ENCODE measurements at regions not wholly inside any gene's neighbourhood (a gene's known extent, or its start where the extent isn't known, plus 50 kb on each side); places are given as distances from the start of the nearest gene placed in this dataset.

DNA sequence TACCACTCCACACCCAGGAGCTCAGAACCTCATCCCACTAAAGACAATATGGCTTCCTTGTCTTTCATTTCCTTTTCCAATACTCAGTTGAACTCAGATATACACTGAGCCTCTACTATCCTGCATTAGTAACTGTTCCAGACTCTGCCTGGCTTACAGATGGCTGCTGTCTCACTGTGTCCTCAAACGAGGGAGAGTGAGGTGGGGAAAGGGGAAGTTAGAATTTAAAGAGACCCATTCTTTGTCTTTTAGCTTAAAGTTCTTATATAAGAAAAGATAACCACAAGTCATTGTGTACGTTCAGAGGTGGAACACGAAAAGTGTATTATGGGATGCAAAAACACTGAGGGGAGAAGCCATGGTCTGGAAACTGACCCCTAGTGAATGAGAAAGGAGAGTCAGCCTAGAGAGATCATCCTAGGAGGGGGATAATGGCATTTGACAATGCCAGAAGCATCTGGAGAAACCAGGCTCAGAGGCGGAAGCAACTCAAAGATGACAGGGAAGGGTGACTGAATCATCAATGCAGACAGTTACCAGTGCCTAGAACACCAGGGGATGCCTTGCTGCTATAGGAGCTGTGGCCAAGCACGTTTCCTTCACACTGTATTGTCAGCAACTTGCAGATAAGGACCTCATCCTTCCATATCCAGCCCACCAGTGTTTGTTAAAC lies 170.7 kb downstream of the CYRIA start:
- 89% methylated on average over 5 of the region's 5 CpGs; no CpG with 5 or more reads in 1 of the 2 experiments for WGBS, 2 experiments (ENCODE audit: extremely low coverage in 1 of 2, insufficient coverage in 1 of 2, insufficient read length in 1 of 2, insufficient replicate concordance in 2 of 2, low coverage in 1 of 2, low lambda C conversion rate in 2 of 2, missing lambda C conversion rate in 1 of 2)
- CTCF ChIA-PET (ENCODE audit: partially characterized antibody) = interaction anchor here (0.7 to 4.7 kb wide), 3 partner anchors 13 to 78 kb away, joined by 3 to 31 read pairs (median 3); no protein-coding TSS in a partner anchor
- no peak overlapping the region for H3K9ac ChIP-seq (replicated peaks in 1 of 4; ENCODE audit: extremely low read depth in 1 of 4, low read depth in 3 of 4, low read length in 3 of 4)

More for the DNA sequence above, 170.7 kb downstream of the CYRIA start:
- Histone ChIP-seq H3K36me3 (ENCODE audit: control insufficient read depth in 2 of 4, insufficient read depth in 4 of 4, low read length in 3 of 4) (no peaks in the 10 kb centered on the region), H2BK120ac (replicated peaks; ENCODE audit: low read depth, low read length) (no peak overlapping the region), H3K79me2 (ENCODE audit: control insufficient read depth in 1 of 2, insufficient read depth in 2 of 2, low read length in 2 of 2) (no peaks in the 10 kb centered on the region), H3K23ac (ENCODE audit: insufficient read length) (no peak overlapping the region), H2BK15ac (ENCODE audit: low read length) (no peak overlapping the region), H3K27ac (ENCODE audit: low read depth, low read length) (no peak overlapping the region), H4K91ac (replicated peaks; ENCODE audit: insufficient read length, low read length) (no peak overlapping the region), H3K9me3 (ENCODE audit: insufficient read depth in 2 of 2, low read depth in 1 of 2, low read length in 1 of 2) (no peaks in the 10 kb centered on the region), H2BK20ac (ENCODE audit: low read length) (no peak overlapping the region), H3K14ac (ENCODE audit: insufficient read length) (no peak overlapping the region), H2BK5ac (ENCODE audit: low read depth, low read length) (no peak overlapping the region), H3K27me3 (replicated peaks in 1 of 4; ENCODE audit: control insufficient read depth in 3 of 4, extremely low read depth in 1 of 4, insufficient read depth in 3 of 4, low read length in 3 of 4) (no peaks in the 10 kb centered on the region), H3K18ac (ENCODE audit: extremely low read depth, low read length) (no peak overlapping the region), H4K5ac (ENCODE audit: insufficient read length, low read depth, low read length) (no peak overlapping the region), H3K79me1 (ENCODE audit: low read depth, low read length) (no peaks in the 10 kb centered on the region), H3K4ac (replicated peaks; ENCODE audit: insufficient read length, low read depth, low read length) (no peak overlapping the region), H3K4me1 (replicated peaks in 1 of 4; ENCODE audit: control insufficient read depth in 3 of 4, insufficient read depth in 4 of 4, low read length in 3 of 4) (no peaks in the 10 kb centered on the region), H3K23me2 (ENCODE audit: low read depth, low read length) (no peaks in the 10 kb centered on the region), H3K4me3 (ENCODE audit: extremely low read depth in 1 of 4, insufficient read depth in 2 of 4, low read depth in 3 of 4, low read length in 4 of 4) (no peak overlapping the region), H3K4me2 (ENCODE audit: insufficient read depth in 1 of 2, low read depth in 2 of 2, low read length in 2 of 2) (no peak overlapping the region), H2AFZ (ENCODE audit: low read length) (no peak overlapping the region), H3K56ac (replicated peaks; ENCODE audit: insufficient read length, low read depth, low read length) (no peak overlapping the region), H2AK5ac (ENCODE audit: low read depth, low read length) (no peak overlapping the region), H4K20me1 (replicated peaks in 1 of 2; ENCODE audit: control insufficient read depth in 1 of 2, insufficient read depth in 2 of 2, low read length in 2 of 2) (no peaks in the 10 kb centered on the region), H4K8ac (ENCODE audit: extremely low read depth, insufficient read depth, low read length) (no peak overlapping the region), H2BK12ac (ENCODE audit: low read depth, low read length) (no peak overlapping the region; the same call in 1 of the 2 replicates)
- FAIRE-seq (no peak), DNase-seq (ENCODE audit: low read depth in 1 of 2, low spot score in 2 of 2) (no peak)
- POLR2A ChIA-PET (ENCODE audit: partially characterized antibody) = no interaction called here
- TF ChIP-seq POLR2AphosphoS5 (IDR thresholded peaks at IDR 0.05; ENCODE audit: low read depth, low read length) (no peak), FOSL1 (IDR thresholded peaks at IDR 0.05; ENCODE audit: insufficient read depth, low read depth, low read length) (no peak), KDM4A (IDR thresholded peaks at IDR 0.05; ENCODE audit: low read depth, low read length, severe bottlenecking) (no peak), RNF2 (IDR thresholded peaks at IDR 0.05; ENCODE audit: borderline replicate concordance, low read depth, low read length, missing control alignments, poor library complexity, severe bottlenecking) (no peak), YY1 (IDR thresholded peaks at IDR 0.05; ENCODE audit: low read depth, low read length) (no peak), CTBP2 (IDR thresholded peaks at IDR 0.05; ENCODE audit: borderline replicate concordance, insufficient read depth, insufficient read length, low read length) (no peak), ATF2 (IDR thresholded peaks at IDR 0.05; ENCODE audit: low read length) (no peak), CHD1 (IDR thresholded peaks at IDR 0.05; ENCODE audit: low read depth, low read length) (no peak)

Data from H1 (cell line).